HG03432 (cell line): ENCODE measurements at regions not wholly inside any gene's neighbourhood (a gene's known extent, or its start where the extent isn't known, plus 50 kb on each side); places are given as distances from the start of the nearest gene placed in this dataset.
A peak's percentile ranks its signal among the peaks of the same experiment; 100 is the strongest.
"Not testable (repeated sequence)": the region's sequence is repeated elsewhere in the genome, so short reads cannot be mapped to it uniquely, and the experiment has no call there.

Experiments
- ATAC-seq: cut with Tn5 transposase; IDR thresholded peaks from one replicate; pipeline ENCODE4 v1.9.1; 2021; ENCODE audit warnings: mild to moderate bottlenecking, moderate library complexity; ENCODE audit not compliant: unreplicated experiment

DNA sequence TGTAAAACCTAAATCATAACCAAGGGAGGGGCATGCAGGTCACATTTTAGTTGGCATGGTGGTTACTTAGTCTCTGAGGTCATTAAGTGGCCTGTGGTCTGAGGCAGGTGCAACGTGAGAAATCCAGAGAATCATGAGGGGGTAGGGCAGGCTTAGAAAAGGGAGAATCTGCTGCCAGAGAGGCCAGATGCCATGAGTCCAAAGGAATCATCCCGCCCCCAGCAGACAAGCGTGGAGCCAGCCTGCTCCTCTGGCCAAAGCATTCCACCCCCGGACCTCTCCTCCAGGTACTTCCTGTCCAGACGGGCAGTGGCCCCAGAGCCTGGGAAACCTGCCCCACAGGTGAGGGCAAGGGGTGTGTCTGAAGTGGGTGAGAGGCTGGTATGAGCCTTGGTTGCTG, 196.4 kb upstream of the ZNF32 start:
- no peak for ATAC-seq

DNA sequence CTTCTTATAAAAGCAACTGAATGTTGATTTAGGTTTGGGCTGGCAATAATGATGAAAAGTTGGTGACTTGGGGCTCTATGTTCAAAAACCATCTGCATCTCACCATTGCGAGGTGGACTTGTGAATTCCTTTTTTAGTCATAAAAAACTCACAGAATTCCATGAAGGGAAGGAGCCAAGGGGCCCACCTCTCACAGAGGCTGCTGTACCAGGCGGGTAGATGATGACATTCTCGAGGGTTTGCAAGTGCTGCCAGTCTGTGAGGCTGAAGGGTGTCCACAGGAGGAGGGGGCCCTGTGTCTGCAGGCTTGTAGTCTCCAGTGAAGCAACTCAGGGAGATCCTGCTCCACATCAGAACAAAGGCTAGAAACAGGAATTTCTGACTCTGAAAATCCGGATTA, 195.5 kb upstream of the ZNF32 start:
- ATAC-seq, result no peak

DNA sequence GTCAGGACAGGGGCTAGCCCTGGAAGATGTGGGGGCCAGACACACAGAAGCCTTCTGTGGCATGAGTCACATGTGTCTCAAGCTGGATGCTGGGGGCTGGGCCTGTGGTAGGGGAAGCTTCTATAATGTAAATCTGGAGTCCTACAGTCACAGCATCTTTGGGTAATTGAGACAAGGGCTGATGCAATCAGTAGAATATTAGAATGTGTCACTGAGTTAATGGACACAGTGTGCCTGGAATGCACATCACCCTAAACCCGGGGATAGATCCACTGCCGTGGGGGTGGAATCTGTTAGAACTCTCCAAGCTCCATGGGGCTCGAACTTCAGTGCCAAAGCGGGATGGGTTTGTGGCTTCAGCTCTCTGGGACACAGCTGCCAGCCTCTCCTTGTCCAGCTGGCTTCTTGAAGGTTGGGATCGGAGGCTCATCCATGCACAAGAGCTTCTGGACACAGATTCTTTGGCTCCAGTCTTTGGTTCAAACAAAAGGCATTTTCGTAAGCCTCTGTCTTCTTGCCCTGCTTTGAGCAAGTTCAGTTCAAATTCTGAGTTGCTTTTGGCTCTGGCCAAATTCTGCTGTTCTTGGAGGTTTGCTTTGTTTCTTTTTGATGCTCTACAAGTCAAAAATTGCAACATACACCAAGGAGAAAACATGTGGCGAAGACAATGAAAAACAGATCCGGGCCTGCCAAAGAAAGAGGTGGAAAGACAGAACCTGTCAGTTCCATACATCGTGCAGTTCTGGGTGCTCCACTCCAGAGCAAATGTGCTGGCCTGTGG, 194.8 kb upstream of the ZNF32 start:
- no peak for ATAC-seq

GRCh38 chr10:43842496-43842895, 193.8 kb upstream of the ZNF32 start:
- ATAC-seq, result no peak

- no peak for ATAC-seq
Measured at GRCh38 chr10:43842072-43842471, 193.4 kb upstream of the ZNF32 start.

GRCh38 chr10:43839973-43840372, 191.3 kb upstream of the ZNF32 start:
- no peak for ATAC-seq

DNA sequence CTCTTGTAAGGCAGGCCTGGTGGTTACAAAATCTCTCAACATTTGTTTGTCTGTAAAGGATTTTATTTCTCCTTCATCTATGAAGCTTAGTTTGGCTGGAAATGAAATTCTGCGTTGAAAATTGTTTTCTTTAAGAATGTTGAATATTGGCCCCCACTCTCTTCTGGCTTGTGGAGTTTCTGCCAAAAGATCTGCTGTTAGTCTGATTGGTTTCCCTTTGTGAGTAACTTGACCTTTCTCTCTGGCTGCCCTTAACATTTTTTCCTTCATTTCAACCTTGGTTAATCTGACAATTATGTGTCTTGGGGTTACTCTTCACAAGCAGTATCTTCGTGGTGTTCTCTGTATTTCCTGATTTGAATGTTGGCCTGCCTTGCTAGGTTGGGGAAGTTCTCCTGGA, 186.1 kb upstream of the ZNF32 start:
- not testable (repeated sequence) for ATAC-seq

DNA sequence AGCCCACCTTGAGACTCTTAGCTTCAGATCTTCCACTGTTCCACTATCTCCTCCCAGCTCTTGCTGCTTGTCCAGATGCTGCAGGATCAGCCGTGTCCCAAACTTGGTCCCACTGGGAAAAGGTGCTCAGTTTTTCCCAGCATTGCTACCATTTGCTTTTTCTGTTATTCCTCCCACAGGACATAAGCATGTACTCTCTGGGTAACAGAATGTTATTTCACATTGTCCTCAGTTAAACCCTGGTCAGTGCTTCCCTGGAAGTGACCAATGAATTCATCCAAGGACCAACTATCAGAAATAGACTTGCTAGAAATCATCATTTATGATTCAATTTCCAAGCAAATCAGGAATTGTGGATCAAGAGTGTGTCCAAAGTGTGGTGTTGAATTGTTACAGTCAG, 179.2 kb upstream of the ZNF32 start:
- ATAC-seq, result no peak

DNA sequence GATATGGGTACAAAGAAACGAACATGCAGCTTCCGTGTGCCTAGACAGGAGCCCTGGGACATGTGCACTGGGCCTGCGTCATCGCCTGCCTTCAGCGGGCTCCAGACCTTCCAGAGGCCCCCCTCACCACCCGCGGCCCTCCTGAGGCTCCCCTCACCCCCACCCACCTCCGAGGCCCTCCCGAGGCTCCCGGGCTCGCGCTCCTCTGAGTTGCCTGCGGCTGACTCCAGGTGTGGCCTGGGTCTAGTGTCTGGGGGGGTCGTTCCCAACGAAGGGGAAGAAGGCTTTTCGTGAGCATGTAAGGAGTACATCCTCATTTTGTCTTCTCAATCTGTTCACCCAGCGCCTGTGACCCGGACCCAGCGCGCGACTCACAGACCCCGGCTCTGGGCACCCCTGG, 177.3 kb upstream of the ZNF32 start:
- ATAC-seq, result no peak

- no peak for ATAC-seq
Measured at GRCh38 chr10:43825421-43825820, 176.7 kb upstream of the ZNF32 start.

DNA sequence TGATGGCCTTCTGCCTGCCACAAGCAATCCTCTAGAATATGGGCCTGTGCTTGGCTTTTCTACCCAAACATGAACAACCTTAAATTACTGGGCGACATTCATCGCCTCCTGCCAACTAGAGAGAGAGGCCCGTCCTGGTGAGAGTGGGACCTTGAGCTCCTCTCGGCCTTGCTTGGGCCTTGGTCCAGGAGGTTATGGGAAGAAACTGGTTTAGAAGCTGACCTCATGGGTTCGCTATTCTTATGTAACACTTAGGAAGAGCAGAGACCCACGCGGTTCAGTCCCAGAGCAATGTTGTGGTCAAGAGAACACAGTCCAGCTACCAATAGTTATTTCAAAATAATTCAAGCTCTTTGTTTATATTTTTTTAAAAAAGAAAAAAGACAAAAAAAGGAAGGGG, 176.3 kb upstream of the ZNF32 start:
- ATAC-seq, result no peak

- ATAC-seq, result no peak
Measured at GRCh38 chr10:43822631-43823580, 174.2 kb upstream of the ZNF32 start.

DNA sequence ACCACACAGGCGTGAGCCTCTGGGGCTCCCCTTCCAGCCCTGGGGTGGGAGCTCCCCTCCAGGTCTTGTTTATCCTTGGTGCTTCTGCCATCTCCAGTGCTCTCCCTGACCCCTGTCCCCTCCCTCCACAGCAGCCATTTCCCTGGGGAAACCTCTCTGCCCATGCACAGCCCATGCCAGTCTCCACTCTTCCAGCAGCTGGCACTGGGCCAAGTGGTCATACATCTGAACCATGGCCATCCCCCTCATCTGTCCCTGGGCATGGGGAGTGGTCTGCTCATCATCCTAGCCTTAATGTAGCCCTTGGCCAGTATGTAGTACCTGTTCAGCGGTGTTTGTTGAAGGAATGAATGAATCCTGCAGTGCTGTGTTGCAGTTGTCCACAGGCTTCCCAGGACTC, 172.4 kb upstream of the ZNF32 start:
- ATAC-seq, result no peak

DNA sequence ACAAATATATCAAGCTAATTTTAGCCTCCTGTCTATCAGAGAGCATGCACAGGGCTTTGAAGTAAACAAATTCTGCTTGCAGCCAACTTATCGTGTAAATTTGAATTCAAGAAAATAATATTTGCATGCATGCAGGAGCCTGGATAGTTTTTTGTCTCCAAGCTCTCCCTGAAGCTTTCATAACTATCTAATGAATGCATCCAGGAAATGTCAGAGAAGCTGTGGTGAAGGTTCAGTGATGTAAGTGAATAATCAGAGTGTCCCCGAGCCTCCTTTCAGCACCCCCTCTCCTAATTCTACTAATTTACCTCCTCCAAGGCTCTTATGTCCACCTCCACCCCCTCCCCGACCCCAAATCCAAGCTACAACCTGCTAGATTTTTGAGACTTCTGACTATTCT, 172.0 kb upstream of the ZNF32 start:
- no peak for ATAC-seq

- ATAC-seq, result no peak
Measured at GRCh38 chr10:43819464-43820230, 171.0 kb upstream of the ZNF32 start.

DNA sequence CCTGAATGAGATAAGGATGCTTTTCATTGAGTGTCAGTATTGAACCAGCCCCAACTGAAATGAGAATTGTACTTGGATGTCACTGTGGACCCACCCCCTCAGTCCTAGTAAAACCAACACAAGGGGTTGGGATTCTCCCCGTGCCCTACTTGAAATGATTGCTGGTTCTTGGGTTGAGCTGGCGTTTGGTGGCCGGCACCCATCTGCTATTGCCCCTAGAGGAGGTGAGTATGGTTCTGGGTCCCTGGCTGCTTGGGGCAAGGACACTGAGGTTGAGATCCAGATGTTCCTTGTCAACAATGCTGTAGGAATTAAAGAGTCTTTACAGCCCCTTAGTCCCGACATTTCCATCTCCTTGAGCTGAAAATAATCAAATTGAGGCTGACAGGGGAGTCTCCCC, 170.0 kb upstream of the ZNF32 start:
- ATAC-seq, result no peak

DNA sequence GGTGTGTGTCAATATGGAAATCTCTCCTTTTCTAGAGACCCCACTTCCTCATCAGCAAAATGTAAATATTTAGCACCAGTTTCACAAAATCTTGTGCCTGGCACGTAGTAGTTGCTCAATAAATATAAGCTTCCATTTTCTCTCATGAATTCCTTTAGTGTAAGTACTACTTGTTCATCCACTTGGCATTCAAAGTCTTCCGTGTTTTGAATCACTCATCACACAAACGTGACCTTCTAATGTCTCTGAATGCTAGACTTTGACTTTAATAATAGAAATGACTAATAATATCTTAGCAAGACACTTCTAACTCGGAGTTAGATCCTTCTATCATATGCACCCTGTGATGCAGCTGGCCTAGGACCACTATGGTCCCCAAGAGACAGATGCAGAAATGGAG, 168.7 kb upstream of the ZNF32 start:
- ATAC-seq, result no peak

DNA sequence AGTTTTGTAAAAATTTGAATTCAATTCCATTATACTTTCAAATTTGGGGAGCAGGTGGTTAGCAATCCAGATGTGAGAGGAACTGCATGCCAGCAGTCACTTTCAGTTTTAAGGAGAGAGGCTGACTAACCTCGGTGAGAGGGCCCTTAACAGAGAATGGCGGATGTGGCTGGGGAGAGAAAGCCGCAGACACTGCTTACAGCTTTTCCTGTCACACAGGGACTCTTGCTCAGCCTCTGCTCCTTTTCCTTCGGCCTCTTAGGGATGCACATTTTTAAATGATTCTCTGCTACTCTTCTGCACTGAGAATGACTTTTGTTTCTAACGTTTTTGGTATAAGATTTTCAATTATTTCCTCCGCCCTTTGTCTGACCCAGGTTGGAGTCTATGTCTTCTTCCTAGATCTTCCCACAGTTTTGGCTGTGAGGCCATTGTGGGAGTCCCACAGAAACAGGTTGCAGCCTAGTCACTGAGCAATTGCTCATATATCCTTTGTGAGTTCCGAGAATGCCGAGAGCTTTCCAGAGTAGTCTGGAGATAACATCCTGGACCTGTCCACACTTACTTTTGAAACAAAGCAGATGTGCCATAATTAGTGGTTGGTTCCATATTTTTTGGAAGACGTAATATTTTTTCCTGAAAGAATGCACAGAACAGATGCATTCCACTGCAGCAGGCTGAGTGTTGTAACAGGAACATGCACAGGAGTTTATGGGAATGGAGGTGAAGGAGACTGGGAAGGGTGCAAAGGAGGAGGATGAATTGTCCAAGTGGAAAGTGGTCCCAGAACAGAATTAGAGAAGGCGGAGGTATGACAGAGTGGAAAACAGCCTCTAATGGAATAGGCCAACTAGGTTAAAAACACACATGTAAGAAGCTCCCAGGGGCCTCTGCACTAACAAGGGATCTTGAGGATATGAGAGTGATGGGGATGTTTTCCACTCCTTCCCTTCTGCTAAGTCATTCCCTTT, 168.0 kb upstream of the ZNF32 start:
- peak; percentile 99 for ATAC-seq

DNA sequence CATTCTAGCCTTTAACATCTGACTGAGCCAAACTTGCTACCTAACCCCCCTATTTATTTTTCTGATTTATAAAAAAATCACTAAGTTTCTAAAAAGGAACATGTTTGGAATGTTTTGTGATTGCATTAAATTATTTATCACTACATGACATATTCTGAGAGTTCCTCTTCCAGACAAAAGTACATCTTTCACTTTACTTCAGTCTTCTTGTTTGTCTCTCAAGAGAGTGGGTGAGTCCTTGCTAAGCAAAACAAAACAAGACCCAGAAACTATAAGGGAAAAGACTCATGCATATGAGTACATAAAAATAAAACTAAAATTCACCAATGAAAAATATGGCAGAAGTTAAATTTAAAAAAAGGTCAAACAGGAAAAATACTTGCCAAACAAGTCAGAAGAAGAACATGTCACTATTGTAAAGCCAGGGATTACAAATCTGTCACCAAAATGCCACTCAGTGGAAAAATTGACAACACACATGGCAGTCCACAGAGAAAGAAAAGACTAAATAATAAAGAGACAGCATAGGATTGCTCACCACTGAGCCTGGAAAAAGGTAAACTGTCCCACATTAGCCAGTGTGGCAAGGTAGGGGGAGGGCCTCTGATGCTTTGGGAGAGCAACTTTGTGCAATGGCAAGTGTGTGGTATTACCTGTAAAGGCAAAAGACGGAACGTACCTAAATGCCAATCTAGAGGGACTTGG, 166.7 kb upstream of the ZNF32 start:
- ATAC-seq, result no peak

- no peak for ATAC-seq
Measured at GRCh38 chr10:43814663-43815062, 166.0 kb upstream of the ZNF32 start.
